Adrenal gland (tissue), 5 donors: ENCODE measurements at regions not wholly inside any gene's neighbourhood (a gene's known extent, or its start where the extent isn't known, plus 50 kb on each side); places are given as distances from the start of the nearest gene placed in this dataset.

Experiments
- CTCF ChIP-seq, 6 experiments: fragments of 450-650 bp in 4 of 6; fragments of 200-600 bp in 2 of 6; sonication (generic) in 1 of 6; IDR thresholded peaks; 1 replicate in 5 of 6; 2 replicates in 1 of 6; pipeline versions ENCODE4 v1.5.1 to v1.8.0; 2016 to 2021; ENCODE audit warnings: antibody characterized with exemption in 6 of 6, mild to moderate bottlenecking in 2 of 6, moderate library complexity in 1 of 6
- POLR2A ChIP-seq, 2 donors: fragments of 450-650 bp; IDR thresholded peaks; one replicate each; pipeline ENCODE4 v1.6.1; 2017; ENCODE audit warnings: antibody characterized with exemption in 2 of 2, mild to moderate bottlenecking in 2 of 2, moderate library complexity in 1 of 2
- donor health status: DM: no; HTN: no; CAD: no.

DNA sequence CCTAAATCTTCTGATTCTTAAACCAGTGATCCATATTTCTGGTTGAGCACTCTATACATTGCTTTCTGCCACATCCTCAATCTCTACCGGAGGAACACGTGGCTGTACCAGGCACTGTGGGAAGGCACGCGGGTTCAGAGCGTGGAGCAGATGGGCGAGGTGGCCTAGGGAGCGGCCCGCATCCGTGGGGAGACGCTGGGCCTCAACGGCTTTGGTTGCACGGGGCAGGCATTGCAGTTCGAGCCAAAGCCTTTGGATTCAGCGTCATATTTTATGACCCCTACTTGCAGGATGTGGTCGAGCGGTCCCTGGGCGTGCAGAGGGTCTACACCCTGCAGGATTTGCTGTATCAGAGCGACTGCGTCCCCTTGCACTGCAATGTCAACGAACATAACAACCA, 197.2 kb upstream of the RGMB start:
- TF ChIP-seq CTCF (IDR thresholded peaks at IDR 0.05) (no peak), POLR2A (IDR thresholded peaks at IDR 0.05) (no peak)
